K562 (cell line): ENCODE measurements at regions not wholly inside any gene's neighbourhood (a gene's known extent, or its start where the extent isn't known, plus 50 kb on each side); places are given as distances from the start of the nearest gene placed in this dataset.
"Not testable (repeated sequence)": the region's sequence is repeated elsewhere in the genome, so short reads cannot be mapped to it uniquely, and the experiment has no call there.

Experiments
- ATAC-seq: fragments of 200-7000 bp; cut with Tn5 transposase; 3 replicates; pipeline ENCODE4 v1.9.1; 2020; ENCODE audit warnings: moderate library complexity
- BruUV-seq: library from RNA; stranded (reverse); fragments of 400-500 nt; replicated peaks from 2 replicates; lab custom pipeline; 2021; lab: Mats Ljungman, UMichigan
- CTCF ChIA-PET: fragments of 300-600 bp; formaldehyde crosslinking; extraction: SDS; loops from one replicate; lab custom pipeline; 2021; ENCODE audit warnings: low intra/inter-chr PET ratio; lab: Yijun Ruan, JAX
- POLR2A ChIA-PET: fragments of 300-600, 350-650 bp; sonication (Branson Sonifier 250); formaldehyde crosslinking; extraction: SDS; loops from one replicate; lab custom pipeline; 2021; ENCODE audit warnings: antibody characterized with exemption, inconsistent platforms; lab: Yijun Ruan, JAX
- DNase-seq, 4 experiments: peaks; one replicate each; pipeline versions ENCODE4 v3.0.0 to v3.0.0-alpha.2; 2011 to 2018; ENCODE audit warnings: low spot score in 3 of 4, mixed read lengths in 3 of 4; ENCODE audit errors: extremely low read depth in 1 of 4
- FAIRE-seq: peaks from 2 replicates; lab custom pipeline; 2011; peaks lifted over from hg19 to GRCh38; lab: Jason Lieb, UNC
- H2AFZ ChIP-seq: 2 replicates; pipeline ENCODE4 v1.6.0; 2011; ENCODE audit warnings: low read depth, low read length, control low read depth, inconsistent platforms
- H3K27ac ChIP-seq: fragments of 200-600 bp; 3 replicates; pipeline ENCODE4 v1.8.0; 2011; ENCODE audit warnings: low read depth, mild to moderate bottlenecking, control low read depth, inconsistent platforms, low read length, moderate library complexity, mixed read lengths; ENCODE audit errors: extremely low read depth
- H3K27me3 ChIP-seq, 2 experiments: fragments of 300-600 bp in 1 of 2; 2 replicates in 1 of 2; 3 replicates in 1 of 2; pipeline versions ENCODE4 v1.6.0 to v1.8.0; 2011; ENCODE audit warnings: inconsistent platforms in 2 of 2, low read length in 2 of 2, mild to moderate bottlenecking in 1 of 2, mixed read lengths in 1 of 2, moderate library complexity in 1 of 2; ENCODE audit not compliant: control insufficient read depth in 2 of 2, insufficient read depth in 2 of 2
- H3K36me3 ChIP-seq: fragments of 300-600 bp; 3 replicates; pipeline ENCODE4 v1.8.0; 2011; ENCODE audit warnings: mild to moderate bottlenecking, low read length, inconsistent platforms; ENCODE audit not compliant: control insufficient read depth, insufficient read depth
- H3K4me1 ChIP-seq, 2 experiments: fragments of 200-600 bp in 1 of 2; replicated peaks in 1 of 2; 2 replicates in 1 of 2; 3 replicates in 1 of 2; pipeline versions ENCODE4 v1.5.1 to v1.8.0; 2011; ENCODE audit warnings: inconsistent platforms in 2 of 2, low read length in 2 of 2, mild to moderate bottlenecking in 1 of 2, mixed read lengths in 1 of 2, moderate library complexity in 1 of 2; ENCODE audit not compliant: control insufficient read depth in 2 of 2, insufficient read depth in 2 of 2
- H3K4me2 ChIP-seq: 2 replicates; pipeline ENCODE4 v1.6.1; 2011; ENCODE audit warnings: low read length, control low read depth, inconsistent platforms, mixed read lengths; ENCODE audit not compliant: insufficient read depth
- H3K4me3 ChIP-seq: fragments of 200-600 bp; sonication (generic), shearing (Covaris generic); 2 replicates; pipeline ENCODE4 v1.5.1; 2016; ENCODE audit warnings: control low read depth, inconsistent platforms
- H3K79me2 ChIP-seq: fragments of 200-600 bp; 3 replicates; pipeline ENCODE4 v1.8.0; 2011; ENCODE audit warnings: low read length, inconsistent platforms; ENCODE audit not compliant: control insufficient read depth, insufficient read depth
- H3K9ac ChIP-seq, 2 experiments: 2 replicates each; pipeline versions ENCODE4 v1.6.0 to v1.6.1; 2011; ENCODE audit warnings: low read depth in 2 of 2, low read length in 2 of 2, control low read depth in 1 of 2, inconsistent platforms in 1 of 2, mild to moderate bottlenecking in 1 of 2, mixed read lengths in 1 of 2; ENCODE audit not compliant: insufficient read depth in 1 of 2
- H3K9me1 ChIP-seq: one replicate; pipeline ENCODE4 v1.6.0; 2011; ENCODE audit warnings: inconsistent platforms, mild to moderate bottlenecking, low read length, moderate library complexity; ENCODE audit not compliant: control insufficient read depth, insufficient read depth
- H3K9me3 ChIP-seq: replicated peaks from 2 replicates; pipeline ENCODE4 v1.5.1; 2011; ENCODE audit warnings: low read depth, low read length, inconsistent platforms; ENCODE audit not compliant: control insufficient read depth, insufficient read depth
- H4K20me1 ChIP-seq: replicated peaks from 2 replicates; pipeline ENCODE4 v1.6.1; 2011; ENCODE audit warnings: low read length, inconsistent platforms, mixed read lengths; ENCODE audit not compliant: control insufficient read depth, insufficient read depth
- CTBP1 ChIP-seq: fragments of 450-650 bp; IDR thresholded peaks from 2 replicates; pipeline ENCODE4 v1.6.1; 2016; ENCODE audit warnings: borderline replicate concordance
- WGBS: fragments of 100-300 bp; shearing (Covaris generic); methylation state at CpG from one replicate; pipeline ENCODE4 v1.1.6; 2016; ENCODE audit warnings: low coverage, mixed read lengths; ENCODE audit not compliant: insufficient coverage; ENCODE audit errors: missing lambda C conversion rate; 5-methylcytosine and 5-hydroxymethylcytosine counted together
- in situ Hi-C: fragments of 300-500 bp; cut with MboI; formaldehyde crosslinking; loops from 4 replicates; pipeline ENCODE4 v1.15.0; 2018; ENCODE audit warnings: inconsistent platforms, mixed read lengths
- intact Hi-C: fragments of 100-400 bp; cut with micrococcal nuclease; formaldehyde crosslinking; loops from 2 replicates; pipeline ENCODE4 v1.14.2; 2022

DNA sequence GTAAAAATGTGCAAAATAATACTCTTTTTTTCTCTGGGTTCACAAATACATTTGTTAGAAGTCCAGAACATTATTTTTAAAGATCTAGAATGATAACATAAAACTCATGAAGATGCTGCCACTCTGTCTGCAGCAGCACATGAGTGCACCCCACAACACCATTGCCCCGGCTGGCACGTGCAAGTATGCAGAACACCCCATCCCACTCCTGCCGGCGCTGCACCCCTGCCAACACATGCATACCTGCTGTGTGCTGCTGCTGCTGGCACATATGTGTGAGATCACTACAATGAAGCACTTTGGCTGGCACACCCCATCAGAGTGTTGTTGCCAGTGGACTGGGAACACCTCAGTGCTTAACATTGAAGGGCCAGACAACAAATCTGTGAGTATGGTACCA lies 129.1 kb downstream of the CCT8L2 start:
- H3K9me3 ChIP-seq, FAIRE-seq, H3K27ac ChIP-seq, H3K4me2 ChIP-seq, intact Hi-C loops, H3K4me3 ChIP-seq, H3K27me3 ChIP-seq, H3K9me1 ChIP-seq, H2AFZ ChIP-seq, H3K36me3 ChIP-seq, CTCF ChIA-PET, ATAC-seq, in situ Hi-C loops, H4K20me1 ChIP-seq, H3K79me2 ChIP-seq, POLR2A ChIA-PET, BruUV-seq, H3K4me1 ChIP-seq, H3K9ac ChIP-seq: not testable (repeated sequence)
- DNase-seq: peak in 1 of 4 experiments; percentile 1
- 0% methylated on average over 4 of the region's 4 CpGs for WGBS

- POLR2A ChIA-PET: interaction anchor here (1.2 kb wide), 1 partner anchor 15 kb away, joined by 4 read pairs; no protein-coding TSS in a partner anchor
- H2AFZ ChIP-seq, BruUV-seq, FAIRE-seq, H3K9me3 ChIP-seq, H4K20me1 ChIP-seq, H3K4me3 ChIP-seq, ATAC-seq, H3K4me2 ChIP-seq, H3K27ac ChIP-seq, H3K9ac ChIP-seq, H3K36me3 ChIP-seq, in situ Hi-C loops, H3K79me2 ChIP-seq, intact Hi-C loops, H3K4me1 ChIP-seq, CTCF ChIA-PET, H3K27me3 ChIP-seq, H3K9me1 ChIP-seq: not testable (repeated sequence)
- WGBS: 0% methylated on average over 7 of the region's 7 CpGs
- DNase-seq: peak in 1 of 4 experiments; percentile 35
- 0 out of 2 replicates have a peak, but pooled peaks have one; percentile 9 for TF ChIP-seq CTBP1
These were observed 145.2 kb downstream of the CCT8L2 start for GRCh38 chr22:16447451-16447850.
